ENCODE measurements at regions not wholly inside any gene's neighbourhood (a gene's known extent, or its start where the extent isn't known, plus 50 kb on each side); places are given as distances from the start of the nearest gene placed in this dataset.

DNA sequence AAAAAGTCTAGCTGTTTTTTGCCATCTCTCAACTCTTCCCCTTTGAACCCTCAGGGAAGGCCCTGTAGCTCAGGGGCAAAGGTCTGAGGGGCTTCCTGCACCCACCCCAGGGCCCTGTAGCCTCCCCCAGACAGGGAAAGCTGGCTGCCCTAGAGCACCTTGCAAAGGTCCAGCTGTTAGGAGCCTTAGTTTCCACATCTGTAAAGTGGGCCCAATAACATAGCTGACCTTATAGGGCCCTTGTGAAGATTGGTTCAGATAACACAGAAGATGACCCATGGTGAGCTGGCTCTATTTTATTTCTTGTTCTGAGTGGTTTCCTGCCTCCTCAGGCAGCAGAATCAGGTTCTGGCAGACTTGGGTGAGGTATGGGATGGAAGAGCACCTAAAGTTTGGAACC is 55.2 kb upstream of the SMAD6 start:
- H4K20me1 ChIP-seq (ENCODE audit: control insufficient read depth, extremely low read depth, insufficient read depth, low read length), result no peaks in the 10 kb centered on the region
- no peaks in the 10 kb centered on the region for H3K36me3 ChIP-seq (ENCODE audit: control insufficient read depth in 2 of 2, extremely low read depth in 1 of 2, insufficient read depth in 2 of 2, low read length in 2 of 2)
- dilution Hi-C loops (cut with MboI; ENCODE audit: extremely low pct_ligation_motif_present, low sequenced_read_pairs), result no loop called here
- peaks cover 9% of the 10 kb centered on the region for H3K4me1 ChIP-seq (ENCODE audit: control insufficient read depth, extremely low read depth, insufficient read depth, low read length)
- TF ChIP-seq, protein P1, sequence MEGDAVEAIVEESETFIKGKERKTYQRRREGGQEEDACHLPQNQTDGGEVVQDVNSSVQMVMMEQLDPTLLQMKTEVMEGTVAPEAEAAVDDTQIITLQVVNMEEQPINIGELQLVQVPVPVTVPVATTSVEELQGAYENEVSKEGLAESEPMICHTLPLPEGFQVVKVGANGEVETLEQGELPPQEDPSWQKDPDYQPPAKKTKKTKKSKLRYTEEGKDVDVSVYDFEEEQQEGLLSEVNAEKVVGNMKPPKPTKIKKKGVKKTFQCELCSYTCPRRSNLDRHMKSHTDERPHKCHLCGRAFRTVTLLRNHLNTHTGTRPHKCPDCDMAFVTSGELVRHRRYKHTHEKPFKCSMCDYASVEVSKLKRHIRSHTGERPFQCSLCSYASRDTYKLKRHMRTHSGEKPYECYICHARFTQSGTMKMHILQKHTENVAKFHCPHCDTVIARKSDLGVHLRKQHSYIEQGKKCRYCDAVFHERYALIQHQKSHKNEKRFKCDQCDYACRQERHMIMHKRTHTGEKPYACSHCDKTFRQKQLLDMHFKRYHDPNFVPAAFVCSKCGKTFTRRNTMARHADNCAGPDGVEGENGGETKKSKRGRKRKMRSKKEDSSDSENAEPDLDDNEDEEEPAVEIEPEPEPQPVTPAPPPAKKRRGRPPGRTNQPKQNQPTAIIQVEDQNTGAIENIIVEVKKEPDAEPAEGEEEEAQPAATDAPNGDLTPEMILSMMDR (optimal IDR thresholded peaks at IDR 0.05 in 1 of 3, IDR thresholded peaks at IDR 0.05 in 1 of 3, conservative IDR thresholded peaks at IDR 0.05 in 1 of 3; ENCODE audit: extremely low read depth in 1 of 3, insufficient read depth in 2 of 3, low read length in 3 of 3), result no peak
- TF ChIP-seq EZH2 (IDR thresholded peaks at IDR 0.05; ENCODE audit: low read length), result no peak
- no peak overlapping the region for H3K27ac ChIP-seq (ENCODE audit: control insufficient read depth, insufficient read depth, low read length)
- DNase-seq (ENCODE audit: low read depth, low spot score) (no peak), FAIRE-seq (no peak)
- no peak overlapping the region for H3K4me3 ChIP-seq (ENCODE audit: control insufficient read depth in 2 of 3, extremely low read depth in 1 of 3, insufficient read depth in 2 of 3, low read depth in 1 of 3, low read length in 3 of 3)
- H3K9ac ChIP-seq (ENCODE audit: control insufficient read depth, extremely low read depth, insufficient read depth, low read length), result no peak overlapping the region
- no peaks in the 10 kb centered on the region for H3K9me1 ChIP-seq (ENCODE audit: control insufficient read depth, extremely low read depth, insufficient read depth, low read length)
- no peaks in the 10 kb centered on the region for H3K9me3 ChIP-seq (ENCODE audit: control insufficient read depth, low read depth, low read length)
- H2AFZ ChIP-seq (ENCODE audit: control insufficient read depth, low read length), result peak overlapping the region; percentile 75
- peak overlapping the region; percentile 29 for H3K4me2 ChIP-seq (ENCODE audit: control insufficient read depth, extremely low read depth, insufficient read depth, low read depth, low read length)
- H3K27me3 ChIP-seq (ENCODE audit: control insufficient read depth, extremely low read depth, insufficient read depth, low read length), result no peaks in the 10 kb centered on the region
- H3K79me2 ChIP-seq (ENCODE audit: control insufficient read depth, insufficient read depth, low read length), result no peaks in the 10 kb centered on the region

GRCh38 chr15:66647358-66647757 is 54.7 kb upstream of the SMAD6 start:
- DNase-seq (ENCODE audit: low read depth, low spot score) (no peak), FAIRE-seq (no peak)
- no peaks in the 10 kb centered on the region for H4K20me1 ChIP-seq (ENCODE audit: control insufficient read depth, extremely low read depth, insufficient read depth, low read length)
- TF ChIP-seq EZH2 (IDR thresholded peaks at IDR 0.05; ENCODE audit: low read length), result no peak
- TF ChIP-seq, protein P1 (optimal IDR thresholded peaks at IDR 0.05 in 1 of 3, IDR thresholded peaks at IDR 0.05 in 1 of 3, conservative IDR thresholded peaks at IDR 0.05 in 1 of 3; ENCODE audit: extremely low read depth in 1 of 3, insufficient read depth in 2 of 3, low read length in 3 of 3), result no peak
- H3K27ac ChIP-seq (ENCODE audit: control insufficient read depth, insufficient read depth, low read length), result no peak overlapping the region
- H3K4me1 ChIP-seq (ENCODE audit: control insufficient read depth, extremely low read depth, insufficient read depth, low read length), result peaks cover 9% of the 10 kb centered on the region
- no peaks in the 10 kb centered on the region for H3K9me3 ChIP-seq (ENCODE audit: control insufficient read depth, low read depth, low read length)
- dilution Hi-C loops (cut with MboI; ENCODE audit: extremely low pct_ligation_motif_present, low sequenced_read_pairs), result no loop called here
- no peaks in the 10 kb centered on the region for H3K9me1 ChIP-seq (ENCODE audit: control insufficient read depth, extremely low read depth, insufficient read depth, low read length)
- no peaks in the 10 kb centered on the region for H3K27me3 ChIP-seq (ENCODE audit: control insufficient read depth, extremely low read depth, insufficient read depth, low read length)
- no peaks in the 10 kb centered on the region for H3K79me2 ChIP-seq (ENCODE audit: control insufficient read depth, insufficient read depth, low read length)
- H3K4me3 ChIP-seq (ENCODE audit: control insufficient read depth in 2 of 3, extremely low read depth in 1 of 3, insufficient read depth in 2 of 3, low read depth in 1 of 3, low read length in 3 of 3), result peak overlapping the region in 1 of 3 experiments; percentile 22
- H2AFZ ChIP-seq (ENCODE audit: control insufficient read depth, low read length), result peak overlapping the region; percentile 75
- peak overlapping the region; percentile 29 for H3K4me2 ChIP-seq (ENCODE audit: control insufficient read depth, extremely low read depth, insufficient read depth, low read depth, low read length)
- H3K36me3 ChIP-seq (ENCODE audit: control insufficient read depth in 2 of 2, extremely low read depth in 1 of 2, insufficient read depth in 2 of 2, low read length in 2 of 2), result no peaks in the 10 kb centered on the region
- no peak overlapping the region for H3K9ac ChIP-seq (ENCODE audit: control insufficient read depth, extremely low read depth, insufficient read depth, low read length)
